HG03025 (cell line): ENCODE measurements at regions not wholly inside any gene's neighbourhood (a gene's known extent, or its start where the extent isn't known, plus 50 kb on each side); places are given as distances from the start of the nearest gene placed in this dataset.
"Not testable (repeated sequence)": the region's sequence is repeated elsewhere in the genome, so short reads cannot be mapped to it uniquely, and the experiment has no call there.

Experiments
- ATAC-seq: cut with Tn5 transposase; IDR thresholded peaks from one replicate; pipeline ENCODE4 v1.9.1; 2021; ENCODE audit warnings: mild to moderate bottlenecking, moderate library complexity; ENCODE audit not compliant: unreplicated experiment, low FRiP score

DNA sequence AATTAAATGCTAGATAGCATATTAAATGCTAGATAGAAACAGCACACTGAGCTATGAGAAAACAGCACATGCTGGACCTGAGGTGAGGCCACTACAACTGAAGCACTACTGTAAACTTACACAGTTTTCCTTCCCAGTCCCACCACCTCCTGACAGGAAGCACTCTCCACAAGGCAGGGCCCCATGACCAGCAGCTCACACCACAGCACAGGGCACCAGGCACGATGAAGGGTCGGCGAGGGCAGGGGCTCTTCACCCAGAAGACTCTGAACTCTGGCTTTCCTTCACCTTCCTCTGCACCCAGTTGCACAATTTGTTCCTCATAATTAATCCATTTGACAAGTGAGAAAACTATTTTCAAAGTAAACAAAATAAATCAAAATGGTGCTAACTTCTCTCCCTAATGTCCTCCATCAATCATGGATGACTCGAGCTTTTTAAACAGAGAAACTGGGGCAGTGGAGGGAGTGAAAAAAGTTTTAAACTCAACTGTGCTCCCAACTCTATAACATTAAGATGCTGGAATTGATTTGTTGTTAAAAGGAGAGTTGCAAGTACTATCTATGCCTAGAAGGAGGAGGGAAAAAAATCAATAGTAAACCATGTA lies 568.7 kb downstream of the UQCRFS1 start:
- ATAC-seq: no peak

GRCh38 chr19:28642787-28643683 lies 569.9 kb downstream of the UQCRFS1 start:
- ATAC-seq: no peak

GRCh38 chr19:28641395-28641794 lies 571.6 kb downstream of the UQCRFS1 start:
- ATAC-seq: no peak

DNA sequence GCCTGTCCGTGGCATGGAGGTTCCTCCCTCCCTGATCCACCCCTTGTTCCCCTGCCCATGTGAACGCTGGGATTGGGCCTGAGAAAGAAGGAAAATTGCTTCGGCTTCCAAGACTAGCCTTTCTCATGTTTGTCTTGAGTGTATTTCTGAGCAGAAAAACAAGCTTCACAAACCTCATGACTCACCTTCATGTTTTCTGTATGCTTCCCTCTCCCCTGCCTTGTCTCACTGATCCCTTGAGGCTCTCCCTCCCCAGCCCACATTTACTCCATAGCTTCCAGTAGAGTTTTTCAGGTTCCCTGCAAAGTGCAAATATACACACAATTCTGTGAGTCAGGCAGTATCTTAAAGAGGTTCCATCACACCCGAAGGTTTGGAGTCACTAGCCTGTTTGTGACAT lies 572.4 kb downstream of the UQCRFS1 start:
- ATAC-seq: no peak

DNA sequence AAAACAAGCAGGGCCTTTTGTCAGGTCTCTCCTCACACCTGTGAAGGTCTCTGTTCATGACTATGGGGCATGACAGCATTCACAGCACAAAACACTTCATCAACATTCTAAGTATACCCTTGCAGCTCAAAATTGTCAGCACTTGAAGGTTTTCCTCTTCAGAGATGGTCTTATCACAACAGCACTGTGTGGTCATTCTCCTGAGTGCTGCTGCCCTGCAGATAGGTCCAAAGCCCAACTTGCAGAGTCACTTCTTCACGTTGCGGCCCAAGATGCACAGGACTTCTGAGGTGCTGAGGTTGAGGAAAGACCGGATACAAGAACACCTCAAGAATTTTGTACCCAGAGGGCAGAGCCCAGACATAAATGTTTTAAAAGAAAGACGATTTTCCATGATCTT lies 574.5 kb downstream of the UQCRFS1 start:
- no peak for ATAC-seq

DNA sequence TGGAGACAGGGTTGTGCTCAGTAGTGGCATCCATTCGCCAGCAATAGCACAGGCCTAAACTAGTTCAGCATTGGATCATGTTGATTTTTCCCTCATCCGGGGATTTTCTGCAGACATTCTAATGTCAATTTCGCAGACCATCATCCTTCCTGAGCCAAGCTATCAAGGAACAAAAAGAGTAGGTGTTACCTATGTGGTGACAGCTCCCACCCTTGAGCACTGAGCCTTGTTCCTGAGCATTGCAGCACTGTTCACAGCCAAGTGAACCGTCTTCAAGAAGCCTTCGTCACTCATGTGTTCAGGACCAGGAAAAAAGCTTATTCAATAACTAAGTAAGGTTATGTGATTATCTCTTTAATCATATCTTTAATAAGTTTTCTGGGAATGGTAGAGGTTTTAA lies 576.2 kb downstream of the UQCRFS1 start:
- no peak for ATAC-seq

GRCh38 chr19:28636016-28636629 lies 576.8 kb downstream of the UQCRFS1 start:
- no peak for ATAC-seq

GRCh38 chr19:28634837-28635236 lies 578.1 kb downstream of the UQCRFS1 start:
- no peak for ATAC-seq

- ATAC-seq: no peak
Measured at GRCh38 chr19:28634019-28634328, 579.0 kb downstream of the UQCRFS1 start.

DNA sequence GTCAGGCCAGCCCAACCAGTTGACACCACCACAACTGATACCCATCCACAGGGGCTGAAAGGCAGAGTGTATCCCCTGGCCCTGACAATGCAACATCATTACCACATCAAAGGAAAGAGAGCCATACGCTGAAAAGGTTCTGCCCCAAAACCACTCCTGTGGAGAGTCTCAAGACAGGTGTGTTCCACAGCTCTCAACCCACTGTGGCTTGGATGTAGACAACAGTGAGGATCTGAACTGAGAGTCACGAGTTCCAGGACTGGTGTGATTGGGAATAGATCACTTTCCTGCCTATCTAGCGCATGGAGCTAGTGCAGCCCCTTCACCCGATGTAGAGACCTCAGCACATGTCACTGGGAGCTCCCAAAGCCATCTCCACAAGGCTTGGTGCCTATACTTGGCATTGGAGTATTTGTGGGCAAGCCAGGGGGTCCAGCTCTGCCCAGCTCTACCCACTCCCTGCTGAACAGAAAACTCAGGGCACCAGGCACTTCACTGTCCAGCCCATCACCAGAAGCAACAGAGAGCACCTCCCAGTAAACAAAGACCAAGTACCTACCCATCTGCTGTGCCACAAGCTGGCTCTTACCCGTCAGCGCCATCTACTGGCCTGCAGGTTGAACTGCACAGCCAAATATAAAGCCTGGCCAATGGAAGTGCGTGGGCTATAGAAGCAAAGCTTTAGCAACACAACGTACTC lies 579.5 kb downstream of the UQCRFS1 start:
- no peak for ATAC-seq

DNA sequence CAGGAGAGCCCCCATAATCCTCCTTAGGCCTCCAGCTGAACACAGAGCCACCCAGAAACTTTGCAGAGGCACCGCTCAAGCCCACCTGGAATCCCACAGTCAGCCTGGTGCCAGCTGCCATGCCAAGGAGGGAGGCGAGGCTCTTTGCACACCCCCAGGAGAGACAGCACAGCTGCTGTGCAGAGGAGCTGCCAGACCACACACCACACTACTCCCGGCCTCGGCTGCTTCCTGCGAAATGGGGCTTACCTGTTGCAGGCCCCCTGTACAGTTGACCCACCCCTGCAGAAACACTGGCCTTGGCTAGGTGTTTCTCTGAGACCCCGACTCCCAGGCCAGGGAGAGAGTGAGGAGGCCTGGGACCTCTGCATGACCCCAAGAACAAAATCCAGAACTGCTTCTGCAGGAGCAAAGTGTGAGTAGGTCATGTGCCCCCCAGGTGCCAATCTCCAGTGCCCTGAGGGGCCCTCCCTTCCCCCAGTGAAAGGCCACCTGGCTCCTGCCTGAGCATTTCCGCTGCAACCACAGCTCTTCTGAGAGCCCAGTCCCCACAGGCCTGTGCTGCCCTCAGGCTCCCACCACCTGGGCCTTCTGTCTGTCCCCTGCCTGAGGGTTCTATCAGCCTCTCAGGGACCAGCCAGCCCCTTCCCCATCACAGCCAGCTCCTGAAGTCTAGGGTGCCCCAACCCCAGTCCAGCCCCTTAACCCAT lies 580.4 kb downstream of the UQCRFS1 start:
- ATAC-seq: no peak

GRCh38 chr19:28631961-28632360 lies 581.0 kb downstream of the UQCRFS1 start:
- ATAC-seq: no peak

DNA sequence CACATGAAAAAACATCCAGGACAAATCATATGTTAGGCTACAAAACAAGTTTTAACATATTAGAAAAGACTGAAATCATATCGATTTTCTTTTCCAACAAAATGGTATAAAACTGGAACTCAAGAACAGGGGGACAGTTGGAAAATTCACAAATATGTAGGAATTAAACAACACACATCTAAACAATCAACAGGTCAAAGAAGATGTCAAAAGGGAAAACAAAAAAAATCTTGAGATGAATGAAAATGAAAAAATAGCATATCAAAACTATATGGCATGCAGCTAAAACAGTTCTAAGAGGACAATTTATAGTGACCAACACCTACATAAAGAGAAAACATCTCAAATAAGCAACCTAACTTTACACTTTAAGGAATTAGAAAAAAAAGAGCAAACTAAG lies 585.3 kb downstream of the UQCRFS1 start:
- no peak for ATAC-seq

DNA sequence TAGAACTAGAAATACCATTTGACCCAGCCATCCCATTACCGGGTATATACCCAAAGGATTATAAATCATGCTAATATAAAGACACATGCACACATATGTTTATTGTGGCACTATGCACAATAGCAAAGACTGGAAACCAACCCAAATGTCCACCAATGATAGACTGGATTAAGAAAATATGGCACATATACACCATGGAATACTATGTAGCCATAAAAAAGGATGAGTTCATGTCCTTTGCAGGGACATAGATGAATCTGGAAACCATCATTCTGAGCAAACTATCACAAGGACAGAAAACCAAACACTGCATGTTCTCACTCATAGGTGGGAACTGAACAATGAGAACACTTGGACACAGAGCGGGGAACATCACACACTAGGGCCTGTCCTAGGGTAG lies 586.5 kb downstream of the UQCRFS1 start:
- not testable (repeated sequence) for ATAC-seq

GRCh38 chr19:28619816-28620429 lies 593.0 kb downstream of the UQCRFS1 start:
- no peak for ATAC-seq

GRCh38 chr19:28618504-28618903 lies 594.4 kb downstream of the UQCRFS1 start:
- no peak for ATAC-seq

GRCh38 chr19:28615966-28616365 lies 597.0 kb downstream of the UQCRFS1 start:
- no peak for ATAC-seq

- no peak for ATAC-seq
Measured at GRCh38 chr19:28615546-28615916, 597.4 kb downstream of the UQCRFS1 start.

- ATAC-seq: no peak
Measured at GRCh38 chr19:28614634-28615545, 598.1 kb downstream of the UQCRFS1 start.
